ENCODE measurements at regions not wholly inside any gene's neighbourhood (a gene's known extent, or its start where the extent isn't known, plus 50 kb on each side); places are given as distances from the start of the nearest gene placed in this dataset.

DNA sequence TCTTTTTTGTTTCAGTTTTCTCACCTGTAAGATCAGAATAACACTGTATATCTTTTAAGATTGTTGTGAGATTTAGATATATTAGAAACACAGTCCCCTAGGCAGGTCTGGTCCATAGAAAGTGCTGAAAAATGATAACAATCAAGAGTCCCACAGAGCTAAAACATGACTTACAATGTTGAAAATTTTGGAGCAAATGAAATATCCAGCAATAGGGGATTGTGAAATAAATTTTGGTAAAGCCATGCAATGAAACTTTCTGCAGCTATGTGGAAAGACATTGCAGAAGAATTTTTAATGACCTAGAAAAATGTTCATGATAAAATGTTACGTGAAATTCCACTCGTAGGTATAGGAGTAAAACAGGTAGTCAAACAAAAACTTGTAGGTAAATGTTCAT, 127.6 kb upstream of the SERPINE2 start:
- intact Hi-C loops (cut with DNase I), result no loop called here
- no peak for DNase-seq
- no peak overlapping the region for H3K4me3 ChIP-seq

GRCh38 chr2:224165901-224166319, 126.8 kb upstream of the SERPINE2 start:
- Histone ChIP-seq H3K36me3 (no peaks in the 10 kb centered on the region), H3K9me3 (no peaks in the 10 kb centered on the region), H3K27me3 (no peaks in the 10 kb centered on the region), H3K4me1 (no peaks in the 10 kb centered on the region), H3K9ac (ENCODE audit: low read depth in 2 of 2, low read length in 2 of 2) (no peak overlapping the region), H3K27ac (no peak overlapping the region), H3K4me3 (no peak overlapping the region)
- no peak for DNase-seq
- intact Hi-C loops (cut with DNase I), result no loop called here
- TF ChIP-seq, protein P1, sequence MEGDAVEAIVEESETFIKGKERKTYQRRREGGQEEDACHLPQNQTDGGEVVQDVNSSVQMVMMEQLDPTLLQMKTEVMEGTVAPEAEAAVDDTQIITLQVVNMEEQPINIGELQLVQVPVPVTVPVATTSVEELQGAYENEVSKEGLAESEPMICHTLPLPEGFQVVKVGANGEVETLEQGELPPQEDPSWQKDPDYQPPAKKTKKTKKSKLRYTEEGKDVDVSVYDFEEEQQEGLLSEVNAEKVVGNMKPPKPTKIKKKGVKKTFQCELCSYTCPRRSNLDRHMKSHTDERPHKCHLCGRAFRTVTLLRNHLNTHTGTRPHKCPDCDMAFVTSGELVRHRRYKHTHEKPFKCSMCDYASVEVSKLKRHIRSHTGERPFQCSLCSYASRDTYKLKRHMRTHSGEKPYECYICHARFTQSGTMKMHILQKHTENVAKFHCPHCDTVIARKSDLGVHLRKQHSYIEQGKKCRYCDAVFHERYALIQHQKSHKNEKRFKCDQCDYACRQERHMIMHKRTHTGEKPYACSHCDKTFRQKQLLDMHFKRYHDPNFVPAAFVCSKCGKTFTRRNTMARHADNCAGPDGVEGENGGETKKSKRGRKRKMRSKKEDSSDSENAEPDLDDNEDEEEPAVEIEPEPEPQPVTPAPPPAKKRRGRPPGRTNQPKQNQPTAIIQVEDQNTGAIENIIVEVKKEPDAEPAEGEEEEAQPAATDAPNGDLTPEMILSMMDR (IDR thresholded peaks at IDR 0.05), result no peak

More for the DNA sequence above, 127.6 kb upstream of the SERPINE2 start:
- Histone ChIP-seq H3K27ac (no peak overlapping the region), H3K27me3 (no peaks in the 10 kb centered on the region), H3K4me1 (no peaks in the 10 kb centered on the region), H3K9me3 (no peaks in the 10 kb centered on the region), H3K9ac (ENCODE audit: low read depth in 2 of 2, low read length in 2 of 2) (no peak overlapping the region), H3K36me3 (no peaks in the 10 kb centered on the region)
- TF ChIP-seq, protein P1 (IDR thresholded peaks at IDR 0.05), result no peak

DNA sequence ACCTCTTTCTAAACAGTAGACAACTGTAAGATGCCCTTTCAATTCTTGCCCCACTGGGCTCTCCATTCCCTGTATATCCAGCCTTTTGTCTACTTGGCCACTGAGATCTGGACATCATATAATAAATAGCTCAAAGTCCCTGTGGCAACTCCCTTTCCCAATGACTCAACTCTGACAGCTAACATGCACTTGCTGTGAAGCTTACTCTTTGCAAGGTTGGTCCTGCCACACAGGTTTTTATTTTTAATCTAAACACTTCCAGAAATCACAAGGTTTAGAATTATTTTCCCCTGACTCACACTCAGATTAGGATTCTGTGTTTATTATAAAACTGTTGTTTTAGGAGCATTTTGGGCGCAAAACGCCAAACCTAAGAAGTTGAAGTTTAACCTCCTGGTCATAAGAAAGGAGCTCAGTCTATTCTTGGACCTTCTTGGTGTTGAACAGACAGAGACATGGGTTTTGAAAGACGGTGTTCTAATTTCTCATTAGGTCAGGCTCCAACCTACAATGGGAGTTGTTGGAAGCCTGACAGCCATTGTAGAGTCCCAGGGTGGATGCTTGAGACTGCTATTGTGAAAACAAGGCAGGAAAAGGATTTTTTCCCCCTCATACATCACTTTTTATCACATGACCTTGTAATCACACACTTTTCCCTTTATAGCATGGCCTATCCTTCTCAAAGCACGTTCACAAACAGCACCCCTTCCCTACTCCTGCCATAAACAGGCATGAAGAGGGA, 124.7 kb upstream of the SERPINE2 start:
- intact Hi-C loops (cut with DNase I), result no loop called here

GRCh38 chr2:224162122-224162521, 123.0 kb upstream of the SERPINE2 start:
- H3K4me1 ChIP-seq, result no peaks in the 10 kb centered on the region
- TF ChIP-seq, protein P1 (IDR thresholded peaks at IDR 0.05), result no peak
- DNase-seq, result no peak
- no peaks in the 10 kb centered on the region for H3K36me3 ChIP-seq
- H3K4me3 ChIP-seq, result no peak overlapping the region
- H3K9me3 ChIP-seq, result no peaks in the 10 kb centered on the region
- H3K9ac ChIP-seq (ENCODE audit: low read depth in 2 of 2, low read length in 2 of 2), result no peak overlapping the region
- H3K27ac ChIP-seq, result no peak overlapping the region
- intact Hi-C loops (cut with DNase I), result no loop called here
- no peaks in the 10 kb centered on the region for H3K27me3 ChIP-seq

More for the DNA sequence above, 124.7 kb upstream of the SERPINE2 start:
- DNase-seq, result no peak
- Histone ChIP-seq H3K9ac (ENCODE audit: low read depth in 2 of 2, low read length in 2 of 2) (no peak overlapping the region), H3K9me3 (no peaks in the 10 kb centered on the region), H3K36me3 (no peaks in the 10 kb centered on the region), H3K4me3 (no peak overlapping the region), H3K27ac (no peak overlapping the region), H3K27me3 (no peaks in the 10 kb centered on the region), H3K4me1 (no peaks in the 10 kb centered on the region)
- TF ChIP-seq, protein P1 (IDR thresholded peaks at IDR 0.05), result no peak

- Histone ChIP-seq H3K27ac (no peak overlapping the region), H3K4me1 (no peaks in the 10 kb centered on the region), H3K4me3 (no peak overlapping the region), H3K9ac (ENCODE audit: low read depth in 2 of 2, low read length in 2 of 2) (no peak overlapping the region), H3K9me3 (no peaks in the 10 kb centered on the region), H3K27me3 (no peaks in the 10 kb centered on the region), H3K36me3 (no peaks in the 10 kb centered on the region)
- intact Hi-C loops (cut with DNase I), result no loop called here
- TF ChIP-seq, protein P1 (IDR thresholded peaks at IDR 0.05), result no peak
- DNase-seq, result no peak
These were observed 122.6 kb upstream of the SERPINE2 start for GRCh38 chr2:224161712-224162111.
